D721Med (cell line): ENCODE measurements at regions not wholly inside any gene's neighbourhood (a gene's known extent, or its start where the extent isn't known, plus 50 kb on each side); places are given as distances from the start of the nearest gene placed in this dataset.

ENCODE experiments used
- DNase-seq: peaks from one replicate; pipeline ENCODE4 v3.0.0; 2011; ENCODE audit warnings: low spot score; ENCODE audit not compliant: insufficient read length
- FAIRE-seq: peaks from 2 replicates; lab custom pipeline; 2011; peaks lifted over from hg19 to GRCh38; lab: Jason Lieb, UNC
- TF ChIP-seq, protein P1 (sequence below): IDR thresholded peaks from 2 replicates; pipeline ENCODE4 v1.5.1; 2012; ENCODE audit warnings: mild to moderate bottlenecking, control low read depth; ENCODE audit not compliant: insufficient read depth; ENCODE audit errors: missing control alignments

DNA sequence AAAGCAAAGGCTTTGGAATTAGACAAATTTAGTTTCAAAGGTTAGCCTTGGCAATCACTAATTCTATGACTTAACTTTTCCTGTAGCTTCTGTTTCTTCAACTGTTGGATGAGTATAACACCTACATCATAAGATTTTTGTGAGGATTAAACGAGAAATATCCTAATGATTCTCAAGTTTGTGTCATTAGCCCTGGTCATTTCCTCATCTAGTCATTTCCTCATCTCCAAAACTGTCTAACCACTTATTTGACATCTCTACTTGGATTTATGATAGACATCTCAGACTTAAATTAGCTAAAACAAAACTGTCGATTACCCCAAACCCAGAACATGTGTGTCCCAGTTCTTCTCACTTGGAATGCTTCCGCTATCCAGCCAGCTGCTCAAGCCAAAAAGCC lies 80.2 kb upstream of the CHODL start:
- FAIRE-seq (no peak), DNase-seq (no peak)
- TF ChIP-seq, protein P1, sequence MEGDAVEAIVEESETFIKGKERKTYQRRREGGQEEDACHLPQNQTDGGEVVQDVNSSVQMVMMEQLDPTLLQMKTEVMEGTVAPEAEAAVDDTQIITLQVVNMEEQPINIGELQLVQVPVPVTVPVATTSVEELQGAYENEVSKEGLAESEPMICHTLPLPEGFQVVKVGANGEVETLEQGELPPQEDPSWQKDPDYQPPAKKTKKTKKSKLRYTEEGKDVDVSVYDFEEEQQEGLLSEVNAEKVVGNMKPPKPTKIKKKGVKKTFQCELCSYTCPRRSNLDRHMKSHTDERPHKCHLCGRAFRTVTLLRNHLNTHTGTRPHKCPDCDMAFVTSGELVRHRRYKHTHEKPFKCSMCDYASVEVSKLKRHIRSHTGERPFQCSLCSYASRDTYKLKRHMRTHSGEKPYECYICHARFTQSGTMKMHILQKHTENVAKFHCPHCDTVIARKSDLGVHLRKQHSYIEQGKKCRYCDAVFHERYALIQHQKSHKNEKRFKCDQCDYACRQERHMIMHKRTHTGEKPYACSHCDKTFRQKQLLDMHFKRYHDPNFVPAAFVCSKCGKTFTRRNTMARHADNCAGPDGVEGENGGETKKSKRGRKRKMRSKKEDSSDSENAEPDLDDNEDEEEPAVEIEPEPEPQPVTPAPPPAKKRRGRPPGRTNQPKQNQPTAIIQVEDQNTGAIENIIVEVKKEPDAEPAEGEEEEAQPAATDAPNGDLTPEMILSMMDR = no peak

GRCh38 chr21:18163956-18164355 lies 80.7 kb upstream of the CHODL start:
- DNase-seq (no peak), FAIRE-seq (no peak)
- TF ChIP-seq, protein P1 = no peak

GRCh38 chr21:18161841-18162240 lies 82.8 kb upstream of the CHODL start:
- TF ChIP-seq, protein P1 = no peak
- no peak for FAIRE-seq
- DNase-seq = no peak

DNA sequence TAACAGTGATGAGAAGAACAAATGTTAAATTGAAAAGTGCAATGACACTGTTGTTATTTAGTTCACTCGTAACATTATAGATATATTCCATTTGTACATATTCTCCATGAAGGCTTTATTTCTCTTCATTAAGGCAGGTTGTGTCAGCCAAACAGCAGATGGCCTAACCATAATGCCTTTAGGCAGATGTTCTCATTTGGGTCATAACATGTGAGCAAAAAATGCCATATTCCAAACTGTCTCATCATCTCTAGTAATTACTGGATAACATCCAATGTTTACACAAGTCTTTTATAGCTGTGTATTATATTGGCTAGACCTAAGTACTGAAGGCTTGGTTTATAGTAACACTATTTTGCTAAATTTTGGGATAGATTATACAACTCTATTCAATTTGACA lies 87.2 kb upstream of the CHODL start:
- TF ChIP-seq, protein P1 = no peak
- DNase-seq = peak; percentile 15
- peak; percentile 68 for FAIRE-seq

- TF ChIP-seq, protein P1 = no peak
- no peak for FAIRE-seq
Measured at GRCh38 chr21:18155508-18156193, 89.0 kb upstream of the CHODL start.

DNA sequence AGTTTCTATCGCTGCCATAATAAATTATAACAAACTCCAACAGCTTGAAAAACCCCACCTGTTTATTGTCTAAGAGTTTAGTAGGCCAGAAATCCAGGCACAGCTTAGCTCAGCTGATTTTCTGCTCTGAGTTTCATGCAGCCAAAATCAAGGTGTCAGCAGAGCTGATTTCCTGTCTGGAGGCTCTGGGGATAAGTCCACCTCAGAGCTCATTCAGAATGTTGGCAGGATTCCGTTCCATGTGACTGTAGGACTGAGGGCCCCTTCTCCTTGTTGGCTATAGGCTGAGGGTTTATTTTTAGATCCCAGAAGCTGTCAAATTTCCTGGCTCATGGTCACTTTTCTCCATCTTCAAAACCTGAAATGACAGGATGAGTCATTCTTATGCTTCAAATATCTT lies 91.6 kb upstream of the CHODL start:
- TF ChIP-seq, protein P1 = no peak
- FAIRE-seq = no peak
- no peak for DNase-seq

More at GRCh38 chr21:18155508-18156193, 89.0 kb upstream of the CHODL start:
- DNase-seq = no peak

GRCh38 chr21:18152371-18152770 lies 92.3 kb upstream of the CHODL start:
- no peak for FAIRE-seq
- DNase-seq = no peak
- TF ChIP-seq, protein P1 = no peak
